IMR-90 (cell line): ENCODE measurements at regions not wholly inside any gene's neighbourhood (a gene's known extent, or its start where the extent isn't known, plus 50 kb on each side); places are given as distances from the start of the nearest gene placed in this dataset.

Experiments
- ATAC-seq: fragments of 200-7000 bp; cut with Tn5 transposase; 2 replicates; pipeline ENCODE4 v1.9.1; 2020; ENCODE audit warnings: low read depth, mild to moderate bottlenecking, moderate library complexity
- BruUV-seq: library from RNA; stranded (reverse); fragments of 400-500 nt; replicated peaks from 2 replicates; lab custom pipeline; 2021; lab: Mats Ljungman, UMichigan
- CTCF ChIA-PET: fragments of 300-600 bp; formaldehyde crosslinking; extraction: SDS; loops from one replicate; lab custom pipeline; 2021; ENCODE audit warnings: antibody characterized with exemption; lab: Yijun Ruan, JAX
- POLR2A ChIA-PET: fragments of 300-600 bp; sonication (Branson Sonifier 250); formaldehyde crosslinking; loops from one replicate; lab custom pipeline; 2022; ENCODE audit warnings: antibody characterized with exemption; ENCODE audit not compliant: unreplicated experiment; lab: Charles Lee
- DNase-seq: peaks from one replicate; pipeline ENCODE4 v3.0.0; 2013
- H2AFZ ChIP-seq: replicated peaks from 2 replicates; pipeline ENCODE3; 2013; ENCODE audit warnings: low read length, mild to moderate bottlenecking; ENCODE audit not compliant: poor library complexity
- H2AK5ac ChIP-seq: 2 replicates; pipeline ENCODE4 v1.6.1; 2013; ENCODE audit warnings: low read depth, low read length, inconsistent platforms
- H2AK9ac ChIP-seq: replicated peaks from 2 replicates; pipeline ENCODE3; 2013; ENCODE audit warnings: mild to moderate bottlenecking, low read depth, low read length, moderate library complexity; ENCODE audit not compliant: poor library complexity
- H2BK120ac ChIP-seq: 2 replicates; pipeline ENCODE4 v1.6.1; 2013; ENCODE audit warnings: low read depth, low read length, inconsistent platforms
- H2BK15ac ChIP-seq: 3 replicates; pipeline ENCODE4 v1.6.1; 2013; ENCODE audit warnings: low read depth, low read length, inconsistent platforms
- H2BK20ac ChIP-seq: 2 replicates; pipeline ENCODE4 v1.6.1; 2013; ENCODE audit warnings: low read depth, mild to moderate bottlenecking, inconsistent platforms, low read length, moderate library complexity
- H2BK5ac ChIP-seq: 2 replicates; pipeline ENCODE4 v1.6.1; 2013; ENCODE audit warnings: mild to moderate bottlenecking, low read depth, low read length, inconsistent platforms; ENCODE audit not compliant: poor library complexity, severe bottlenecking
- H3K14ac ChIP-seq: replicated peaks from 2 replicates; pipeline ENCODE4 v1.6.1; 2013; ENCODE audit warnings: low read depth, low read length, inconsistent platforms
- H3K18ac ChIP-seq: 2 replicates; pipeline ENCODE4 v1.6.1; 2013; ENCODE audit warnings: low read depth, low read length, control low read depth
- H3K23ac ChIP-seq: 2 replicates; pipeline ENCODE4 v1.6.1; 2013; ENCODE audit warnings: low read depth, low read length, inconsistent platforms
- H3K27ac ChIP-seq: 2 replicates; pipeline ENCODE4 v1.5.1; 2013; ENCODE audit warnings: mild to moderate bottlenecking, control low read depth, low read length; ENCODE audit not compliant: insufficient read depth
- H3K27me3 ChIP-seq: 2 replicates; pipeline ENCODE4 v1.6.1; 2013; ENCODE audit warnings: low read length; ENCODE audit not compliant: control insufficient read depth, insufficient read depth
- H3K36me3 ChIP-seq: 2 replicates; pipeline ENCODE4 v1.6.1; 2013; ENCODE audit warnings: low read length, mixed read lengths; ENCODE audit not compliant: control insufficient read depth, insufficient read depth
- H3K4ac ChIP-seq: 2 replicates; pipeline ENCODE4 v1.6.1; 2013; ENCODE audit warnings: low read depth, low read length, inconsistent platforms
- H3K4me1 ChIP-seq: 2 replicates; pipeline ENCODE4 v1.6.1; 2013; ENCODE audit warnings: low read length, mixed read lengths; ENCODE audit not compliant: control insufficient read depth, insufficient read depth
- H3K4me2 ChIP-seq: 2 replicates; pipeline ENCODE4 v1.6.1; 2013; ENCODE audit warnings: low read depth, mild to moderate bottlenecking, control low read depth, low read length, moderate library complexity
- H3K4me3 ChIP-seq: 2 replicates; pipeline ENCODE4 v1.5.1; 2013; ENCODE audit warnings: low read depth, mild to moderate bottlenecking, control low read depth, low read length, moderate library complexity; ENCODE audit not compliant: insufficient read depth
- H3K56ac ChIP-seq: 2 replicates; pipeline ENCODE4 v1.6.1; 2013; ENCODE audit warnings: low read length, inconsistent platforms; ENCODE audit not compliant: insufficient read depth; ENCODE audit errors: extremely low read depth
- H3K79me1 ChIP-seq, 2 experiments: 2 replicates each; pipeline ENCODE4 v1.6.1; 2013; ENCODE audit warnings: low read length in 2 of 2, inconsistent platforms in 1 of 2, low read depth in 1 of 2
- H3K9ac ChIP-seq: 2 replicates; pipeline ENCODE4 v1.6.1; 2013; ENCODE audit warnings: low read depth, low read length, control low read depth
- H3K9me1 ChIP-seq: 2 replicates; pipeline ENCODE4 v1.6.1; 2013; ENCODE audit warnings: low read length, inconsistent platforms; ENCODE audit not compliant: insufficient read depth
- H3K9me3 ChIP-seq: 2 replicates; pipeline ENCODE4 v1.6.1; 2013; ENCODE audit warnings: low read length; ENCODE audit not compliant: control insufficient read depth, insufficient read depth
- H4K20me1 ChIP-seq: 2 replicates; pipeline ENCODE4 v1.6.1; 2013; ENCODE audit warnings: low read length, inconsistent platforms; ENCODE audit not compliant: insufficient read depth
- H4K5ac ChIP-seq: 2 replicates; pipeline ENCODE4 v1.6.1; 2013; ENCODE audit warnings: mild to moderate bottlenecking, low read depth, low read length, control low read depth
- H4K8ac ChIP-seq, 2 experiments: 2 replicates each; pipeline ENCODE4 v1.6.1; 2013; ENCODE audit warnings: low read depth in 2 of 2, low read length in 2 of 2, control low read depth in 1 of 2, inconsistent platforms in 1 of 2
- H4K91ac ChIP-seq: 2 replicates; pipeline ENCODE4 v1.6.1; 2013; ENCODE audit warnings: low read depth, low read length, inconsistent platforms; ENCODE audit not compliant: insufficient read depth
- CTCF ChIP-seq: conservative IDR thresholded peaks from 2 replicates; pipeline ENCODE4 v1.5.1; 2012; ENCODE audit warnings: mild to moderate bottlenecking, low read depth, low read length, improper control_type of control experiment
- ELK1 ChIP-seq: fragments of 150-350 bp; IDR thresholded peaks from 2 replicates; pipeline ENCODE4 v1.6.1; 2016; ENCODE audit warnings: low read depth, mild to moderate bottlenecking, low read length, moderate library complexity, borderline replicate concordance
- POLR2A ChIP-seq: IDR thresholded peaks from 2 replicates; pipeline ENCODE4 v1.6.1; 2012; ENCODE audit warnings: mild to moderate bottlenecking, low read depth, low read length
- RAD21 ChIP-seq: IDR thresholded peaks from 2 replicates; pipeline ENCODE4 v1.6.1; 2012; ENCODE audit warnings: low read length, improper control_type of control experiment
- SMC3 ChIP-seq: fragments of 150-350 bp; IDR thresholded peaks from 2 replicates; pipeline ENCODE4 v1.6.1; 2016; ENCODE audit warnings: low read depth, mild to moderate bottlenecking, antibody characterized with exemption, low read length, moderate library complexity
- WGBS, 2 experiments: methylation state at CpG; one replicate each; pipeline versions ENCODE4 v1.1.5 to v1.1.7; 2013; ENCODE audit warnings: missing lambda C conversion rate in 2 of 2; ENCODE audit not compliant: insufficient read length in 1 of 2; ENCODE audit errors: extremely low coverage in 2 of 2; 5-methylcytosine and 5-hydroxymethylcytosine counted together
- dilution Hi-C: fragments of 300-500 bp; cut with HindIII; formaldehyde crosslinking; loops from one replicate; pipeline ENCODE4 v1.14.3; 2018; ENCODE audit warnings: low sequenced_read_pairs; ENCODE audit not compliant: unreplicated experiment
- in situ Hi-C: fragments of 300-500 bp; cut with MboI; formaldehyde crosslinking; loops from 3 replicates; pipeline ENCODE4 v1.14.3; 2019; ENCODE audit warnings: low sequenced_read_pairs, inconsistent platforms, mixed read lengths
- intact Hi-C: fragments of 100-400 bp; cut with micrococcal nuclease; formaldehyde crosslinking; loops from 2 replicates; pipeline ENCODE4 v1.10.0; 2022

DNA sequence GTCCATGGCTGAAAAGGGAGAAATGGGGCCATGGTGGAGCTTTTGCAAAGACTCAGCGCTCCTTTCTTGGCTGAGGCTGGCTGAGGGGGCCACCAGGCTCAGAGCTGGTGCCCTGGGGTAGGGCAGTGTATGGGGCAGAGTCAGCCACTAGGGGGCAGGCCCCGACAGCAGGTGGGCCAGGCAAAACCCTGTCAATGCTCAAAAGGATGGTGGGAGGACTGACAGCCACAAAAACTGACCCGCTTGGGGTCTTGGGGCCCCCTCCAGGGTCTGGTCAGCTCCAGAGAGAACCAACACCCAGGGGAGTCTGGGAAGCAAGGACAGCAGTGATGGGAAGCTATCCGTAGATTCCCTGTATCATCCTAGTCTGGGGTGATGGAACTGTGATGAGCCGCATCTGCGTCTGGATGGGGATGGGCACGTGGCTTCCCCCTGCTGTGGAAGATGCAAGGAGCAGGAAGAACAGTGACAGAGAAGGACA, 306.9 kb downstream of the DHX35 start:
- H2BK15ac ChIP-seq = no peak overlapping the region
- H2AFZ ChIP-seq = no peak overlapping the region
- H3K4ac ChIP-seq = no peak overlapping the region
- dilution Hi-C loops (no loop called here), in situ Hi-C loops (no loop called here), intact Hi-C loops (loop anchor here (1.0 kb wide), 2 partner anchors 1420 to 1694 kb away; partner anchors contain the start of gene MAFB)
- TF ChIP-seq ELK1 = no peak
- TF ChIP-seq SMC3 = peak; percentile 51
- TF ChIP-seq RAD21 = peak; percentile 71
- TF ChIP-seq POLR2A = no peak
- peak; percentile 64 for TF ChIP-seq CTCF
- H3K79me1 ChIP-seq = no peaks in the 10 kb centered on the region
- peak overlapping the region; percentile 19 for H2AK9ac ChIP-seq
- H2BK120ac ChIP-seq = no peak overlapping the region
- H4K8ac ChIP-seq = no peak overlapping the region
- no peaks in the 10 kb centered on the region for H4K20me1 ChIP-seq
- H2BK20ac ChIP-seq = no peak overlapping the region
- no peak overlapping the region for H3K23ac ChIP-seq
- H2AK5ac ChIP-seq = no peak overlapping the region
- no peaks in the 10 kb centered on the region for H3K4me1 ChIP-seq
- H3K27me3 ChIP-seq = no peaks in the 10 kb centered on the region
- no peaks in the 10 kb centered on the region for H3K9me3 ChIP-seq
- H4K5ac ChIP-seq = no peak overlapping the region
- CTCF ChIA-PET = interaction anchor here (0.8 to 1.0 kb wide), 2 partner anchors 10 to 1421 kb away, joined by 3 to 4 read pairs; no protein-coding TSS in a partner anchor
- H3K36me3 ChIP-seq = no peaks in the 10 kb centered on the region
- no peak overlapping the region for H3K9ac ChIP-seq
- H3K9me1 ChIP-seq = no peaks in the 10 kb centered on the region
- no peak overlapping the region for H2BK5ac ChIP-seq
- POLR2A ChIA-PET = no interaction called here
- no peak overlapping the region for H3K18ac ChIP-seq
- ATAC-seq (peak; percentile 89), DNase-seq (peak; percentile 3)
- WGBS, 2 experiments = 13% methylated on average over 1 of the region's 7 CpGs; no CpG with 5 or more reads in 1 of the 2 experiments
- no peak overlapping the region for H3K4me2 ChIP-seq
- H3K14ac ChIP-seq = no peak overlapping the region
- H4K91ac ChIP-seq = no peak overlapping the region
- H3K4me3 ChIP-seq = no peak overlapping the region
- no peak overlapping the region for H3K27ac ChIP-seq
- BruUV-seq = no TSS peak
- no peak overlapping the region for H3K56ac ChIP-seq
